ENCODE measurements at regions not wholly inside any gene's neighbourhood (a gene's known extent, or its start where the extent isn't known, plus 50 kb on each side); places are given as distances from the start of the nearest gene placed in this dataset.

GRCh38 chr1:232579958-232580941 lies 49.7 kb downstream of the SIPA1L2 start:
- Histone ChIP-seq H3K9ac (no peak overlapping the region), H3K27me3 (ENCODE audit: insufficient read depth, low read depth) (no peaks in the 10 kb centered on the region), H3K4me2 (no peak overlapping the region), H3K79me2 (ENCODE audit: insufficient read depth, low read depth) (no peaks in the 10 kb centered on the region), H4K20me1 (ENCODE audit: insufficient read depth) (no peaks in the 10 kb centered on the region), H3K36me3 (ENCODE audit: insufficient read depth) (no peaks in the 10 kb centered on the region), H2AFZ (ENCODE audit: low read depth) (no peak overlapping the region), H3K27ac (no peak overlapping the region), H3K4me1 (ENCODE audit: low read depth, poor library complexity, severe bottlenecking) (peaks cover 7% of the 10 kb centered on the region), H3K4me3 (IDR thresholded peaks at IDR 0.05; ENCODE audit: insufficient read depth, low read depth, low read length) (no peak overlapping the region)
- no peak for TF ChIP-seq CTCF (conservative IDR thresholded peaks at IDR 0.05; ENCODE audit: low read depth, low read length)

GRCh38 chr1:232579466-232579865 lies 50.5 kb downstream of the SIPA1L2 start:
- Histone ChIP-seq H3K79me2 (ENCODE audit: insufficient read depth, low read depth) (no peaks in the 10 kb centered on the region), H3K27ac (no peak overlapping the region), H3K4me2 (no peak overlapping the region), H3K4me1 (ENCODE audit: low read depth, poor library complexity, severe bottlenecking) (peaks cover 7% of the 10 kb centered on the region), H2AFZ (ENCODE audit: low read depth) (no peak overlapping the region), H3K36me3 (ENCODE audit: insufficient read depth) (no peaks in the 10 kb centered on the region), H3K9ac (no peak overlapping the region), H4K20me1 (ENCODE audit: insufficient read depth) (no peaks in the 10 kb centered on the region), H3K4me3 (IDR thresholded peaks at IDR 0.05; ENCODE audit: insufficient read depth, low read depth, low read length) (no peak overlapping the region), H3K27me3 (ENCODE audit: insufficient read depth, low read depth) (no peaks in the 10 kb centered on the region)
- TF ChIP-seq CTCF (conservative IDR thresholded peaks at IDR 0.05; ENCODE audit: low read depth, low read length): no peak

- Histone ChIP-seq H3K4me2 (no peak overlapping the region), H3K27me3 (ENCODE audit: insufficient read depth, low read depth) (no peaks in the 10 kb centered on the region), H2AFZ (ENCODE audit: low read depth) (no peak overlapping the region), H3K36me3 (ENCODE audit: insufficient read depth) (no peaks in the 10 kb centered on the region), H3K4me1 (ENCODE audit: low read depth, poor library complexity, severe bottlenecking) (peaks cover 7% of the 10 kb centered on the region), H3K27ac (no peak overlapping the region), H3K4me3 (IDR thresholded peaks at IDR 0.05; ENCODE audit: insufficient read depth, low read depth, low read length) (no peak overlapping the region), H3K79me2 (ENCODE audit: insufficient read depth, low read depth) (no peaks in the 10 kb centered on the region), H4K20me1 (ENCODE audit: insufficient read depth) (no peaks in the 10 kb centered on the region), H3K9ac (no peak overlapping the region)
- TF ChIP-seq CTCF (conservative IDR thresholded peaks at IDR 0.05; ENCODE audit: low read depth, low read length): no peak
These were observed 51.2 kb downstream of the SIPA1L2 start for GRCh38 chr1:232578651-232579195.

GRCh38 chr1:232577772-232578171 lies 52.2 kb downstream of the SIPA1L2 start:
- Histone ChIP-seq H3K9ac (no peak overlapping the region), H3K79me2 (ENCODE audit: insufficient read depth, low read depth) (no peaks in the 10 kb centered on the region), H3K27ac (no peak overlapping the region), H4K20me1 (ENCODE audit: insufficient read depth) (no peaks in the 10 kb centered on the region), H3K4me3 (IDR thresholded peaks at IDR 0.05; ENCODE audit: insufficient read depth, low read depth, low read length) (no peak overlapping the region), H3K4me1 (ENCODE audit: low read depth, poor library complexity, severe bottlenecking) (peaks cover 7% of the 10 kb centered on the region), H3K27me3 (ENCODE audit: insufficient read depth, low read depth) (no peaks in the 10 kb centered on the region), H2AFZ (ENCODE audit: low read depth) (no peak overlapping the region), H3K36me3 (ENCODE audit: insufficient read depth) (no peaks in the 10 kb centered on the region), H3K4me2 (no peak overlapping the region)
- TF ChIP-seq CTCF (conservative IDR thresholded peaks at IDR 0.05; ENCODE audit: low read depth, low read length): no peak
